ENCODE measurements at regions not wholly inside any gene's neighbourhood (a gene's known extent, or its start where the extent isn't known, plus 50 kb on each side); places are given as distances from the start of the nearest gene placed in this dataset.

DNA sequence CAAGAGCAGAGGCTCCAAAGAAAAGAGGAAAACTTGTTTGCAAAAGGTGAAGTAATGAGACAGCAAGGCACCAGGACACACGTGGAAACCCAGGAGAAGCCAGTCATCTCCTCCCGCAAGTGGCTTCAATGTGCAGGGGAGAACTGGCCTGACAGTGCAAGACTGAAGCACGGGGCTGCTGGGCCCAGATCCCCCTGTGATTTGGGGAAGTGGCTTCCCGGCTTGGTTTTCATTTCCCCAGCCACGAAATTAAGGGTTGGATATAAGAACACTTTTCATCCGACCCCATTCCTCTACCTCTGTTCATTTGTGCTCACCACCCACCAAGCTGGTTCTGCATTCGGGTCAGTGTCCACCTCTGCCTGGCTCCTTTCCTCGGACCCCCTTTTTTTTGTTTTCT lies 306.4 kb downstream of the FGFR2 start:
- TF ChIP-seq POLR2AphosphoS5 (IDR thresholded peaks at IDR 0.05) (no peak), POLR2A (IDR thresholded peaks at IDR 0.05) (no peak)
- TF ChIP-seq, protein P1, sequence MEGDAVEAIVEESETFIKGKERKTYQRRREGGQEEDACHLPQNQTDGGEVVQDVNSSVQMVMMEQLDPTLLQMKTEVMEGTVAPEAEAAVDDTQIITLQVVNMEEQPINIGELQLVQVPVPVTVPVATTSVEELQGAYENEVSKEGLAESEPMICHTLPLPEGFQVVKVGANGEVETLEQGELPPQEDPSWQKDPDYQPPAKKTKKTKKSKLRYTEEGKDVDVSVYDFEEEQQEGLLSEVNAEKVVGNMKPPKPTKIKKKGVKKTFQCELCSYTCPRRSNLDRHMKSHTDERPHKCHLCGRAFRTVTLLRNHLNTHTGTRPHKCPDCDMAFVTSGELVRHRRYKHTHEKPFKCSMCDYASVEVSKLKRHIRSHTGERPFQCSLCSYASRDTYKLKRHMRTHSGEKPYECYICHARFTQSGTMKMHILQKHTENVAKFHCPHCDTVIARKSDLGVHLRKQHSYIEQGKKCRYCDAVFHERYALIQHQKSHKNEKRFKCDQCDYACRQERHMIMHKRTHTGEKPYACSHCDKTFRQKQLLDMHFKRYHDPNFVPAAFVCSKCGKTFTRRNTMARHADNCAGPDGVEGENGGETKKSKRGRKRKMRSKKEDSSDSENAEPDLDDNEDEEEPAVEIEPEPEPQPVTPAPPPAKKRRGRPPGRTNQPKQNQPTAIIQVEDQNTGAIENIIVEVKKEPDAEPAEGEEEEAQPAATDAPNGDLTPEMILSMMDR (IDR thresholded peaks at IDR 0.05): no peak
